Memory B cell (primary cell): ENCODE measurements at regions not wholly inside any gene's neighbourhood (a gene's known extent, or its start where the extent isn't known, plus 50 kb on each side); places are given as distances from the start of the nearest gene placed in this dataset.
A peak's percentile ranks its signal among the peaks of the same experiment; 100 is the strongest.
"Not testable (repeated sequence)": the region's sequence is repeated elsewhere in the genome, so short reads cannot be mapped to it uniquely, and the experiment has no call there.

Source experiments
- ATAC-seq: fragments of 150-1000 bp; cut with Tn5 transposase; 2 replicates; pipeline ENCODE4 v1.10.0; 2021; ENCODE audit warnings: low read depth, mild to moderate bottlenecking, moderate library complexity
- DNase-seq, 2 donors: peaks; one replicate each; pipeline ENCODE4 v3.0.0; 2022; ENCODE audit warnings: low spot score in 2 of 2
- H3K27ac Mint-ChIP-seq: one replicate; pipeline ENCODE4 v1.8.0; 2022; ENCODE audit warnings: mild to moderate bottlenecking, moderate library complexity, mixed read lengths
- H3K27me3 Mint-ChIP-seq: one replicate; pipeline ENCODE4 v1.8.0; 2022; ENCODE audit warnings: mixed read lengths
- H3K36me3 Mint-ChIP-seq: one replicate; pipeline ENCODE4 v1.8.0; 2022; ENCODE audit warnings: mild to moderate bottlenecking, mixed read lengths
- H3K4me1 Mint-ChIP-seq: one replicate; pipeline ENCODE4 v1.8.0; 2022; ENCODE audit warnings: mixed read lengths
- H3K4me3 Mint-ChIP-seq: one replicate; pipeline ENCODE4 v1.8.0; 2022; ENCODE audit warnings: mild to moderate bottlenecking, moderate library complexity, mixed read lengths
- H3K9me3 Mint-ChIP-seq: one replicate; pipeline ENCODE4 v1.8.0; 2022; ENCODE audit warnings: mixed read lengths

DNA sequence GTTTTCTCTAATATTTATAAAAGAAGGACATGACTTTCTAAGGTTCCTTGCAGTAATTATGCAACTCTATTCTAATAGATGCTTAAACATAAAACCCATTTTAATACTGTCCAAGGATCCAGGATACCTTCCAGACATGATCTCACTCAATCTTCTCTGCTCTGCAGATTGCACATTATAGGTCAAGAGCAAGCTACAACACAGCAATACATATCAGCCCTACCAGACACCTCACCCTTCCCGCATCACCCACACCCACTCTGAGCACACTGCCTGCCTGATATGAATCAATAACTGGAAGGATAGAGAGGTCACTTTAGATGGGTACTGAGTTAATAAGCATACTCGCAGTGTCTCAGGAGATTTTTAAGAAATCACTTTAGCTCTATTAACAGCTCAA is 74.0 kb upstream of the NBPF26 start:
- H3K4me3 Mint-ChIP-seq, H3K9me3 Mint-ChIP-seq, H3K27ac Mint-ChIP-seq, DNase-seq, H3K36me3 Mint-ChIP-seq, H3K27me3 Mint-ChIP-seq, H3K4me1 Mint-ChIP-seq, ATAC-seq: not testable (repeated sequence)

DNA sequence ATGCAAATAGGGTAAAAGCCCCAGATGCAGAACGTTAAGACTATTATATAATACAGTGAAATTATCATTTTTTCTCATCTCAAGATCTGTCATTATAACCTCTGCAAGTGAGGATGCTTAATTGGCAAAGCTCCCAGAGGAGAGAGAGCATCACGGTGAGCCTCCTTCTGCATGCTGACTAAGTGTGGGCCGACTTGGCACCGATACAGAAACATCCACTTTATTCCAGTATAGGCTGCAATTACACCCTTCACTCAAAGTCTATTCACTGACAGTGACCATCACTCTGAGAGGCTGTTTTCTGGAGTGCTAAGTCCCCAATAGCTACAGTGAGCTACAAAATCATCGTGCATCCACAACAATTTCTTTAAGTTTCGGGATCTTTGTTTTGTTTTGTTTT is 69.6 kb upstream of the NBPF26 start:
- not testable (repeated sequence) for DNase-seq, ATAC-seq, H3K4me3 Mint-ChIP-seq, H3K27me3 Mint-ChIP-seq, H3K36me3 Mint-ChIP-seq, H3K4me1 Mint-ChIP-seq, H3K27ac Mint-ChIP-seq, H3K9me3 Mint-ChIP-seq

DNA sequence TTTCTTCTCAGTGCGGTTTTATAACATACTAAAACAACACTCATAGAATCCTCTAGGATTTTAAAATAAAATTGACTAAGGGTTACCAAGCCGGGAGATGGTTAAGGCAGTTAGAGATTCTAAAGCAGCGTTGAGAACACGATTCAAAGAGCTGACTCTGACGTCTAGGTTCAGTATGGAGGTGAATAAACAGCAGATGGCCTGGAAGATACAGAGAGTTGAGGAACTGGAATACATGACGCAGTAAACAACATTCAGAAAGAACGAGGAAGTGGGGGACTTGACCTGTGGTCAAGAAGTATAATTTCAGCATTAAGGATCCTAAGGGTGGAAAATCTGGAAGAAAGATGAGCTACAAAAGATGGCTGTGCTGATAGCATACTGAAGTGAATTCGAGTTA is 68.4 kb upstream of the NBPF26 start:
- H3K4me1 Mint-ChIP-seq, H3K4me3 Mint-ChIP-seq, H3K27me3 Mint-ChIP-seq, H3K9me3 Mint-ChIP-seq, DNase-seq, H3K27ac Mint-ChIP-seq, H3K36me3 Mint-ChIP-seq: not testable (repeated sequence)
- ATAC-seq, result peak; percentile 53

DNA sequence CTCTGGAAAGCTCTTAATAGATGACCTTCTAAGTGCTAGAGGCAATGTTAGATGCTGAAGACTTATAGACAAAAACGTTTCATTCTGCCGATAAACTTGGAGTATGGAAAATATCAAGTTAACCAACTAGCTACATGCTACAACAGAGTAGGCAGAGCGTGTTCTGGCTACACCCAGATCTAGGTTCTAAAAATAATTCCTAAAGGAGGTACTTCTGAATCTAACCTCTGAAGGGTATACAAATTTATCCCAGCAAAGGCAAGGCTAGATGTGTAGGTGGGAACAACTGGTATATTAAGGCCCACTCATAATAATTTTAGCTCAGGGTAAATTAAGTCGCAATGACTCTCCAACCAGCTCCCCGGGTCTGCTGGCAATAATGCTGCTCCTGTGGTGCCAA is 67.6 kb upstream of the NBPF26 start:
- not testable (repeated sequence) for DNase-seq, H3K27ac Mint-ChIP-seq, H3K9me3 Mint-ChIP-seq, H3K36me3 Mint-ChIP-seq, H3K4me1 Mint-ChIP-seq, H3K4me3 Mint-ChIP-seq, ATAC-seq, H3K27me3 Mint-ChIP-seq

DNA sequence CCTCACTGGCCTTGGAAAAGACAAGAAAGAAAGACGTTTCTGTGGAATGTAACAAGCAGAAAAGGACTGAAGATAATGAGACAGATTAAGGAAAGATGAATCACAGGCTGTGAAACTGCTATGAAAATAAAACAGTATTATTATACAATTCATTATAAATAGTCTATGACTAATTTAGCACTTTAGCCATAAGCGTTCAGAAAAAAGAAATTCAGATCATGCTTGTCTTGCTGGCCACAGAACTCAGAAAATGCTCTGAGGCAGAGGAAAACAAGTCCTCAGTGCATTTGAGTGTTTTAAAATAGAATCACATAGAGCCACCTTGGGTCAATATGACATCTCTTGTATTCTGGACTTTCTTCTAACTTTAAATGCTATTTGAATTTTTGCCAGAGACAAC is 65.9 kb upstream of the NBPF26 start:
- H3K9me3 Mint-ChIP-seq, H3K4me1 Mint-ChIP-seq, H3K27ac Mint-ChIP-seq, H3K27me3 Mint-ChIP-seq, DNase-seq, ATAC-seq, H3K4me3 Mint-ChIP-seq, H3K36me3 Mint-ChIP-seq: not testable (repeated sequence)

DNA sequence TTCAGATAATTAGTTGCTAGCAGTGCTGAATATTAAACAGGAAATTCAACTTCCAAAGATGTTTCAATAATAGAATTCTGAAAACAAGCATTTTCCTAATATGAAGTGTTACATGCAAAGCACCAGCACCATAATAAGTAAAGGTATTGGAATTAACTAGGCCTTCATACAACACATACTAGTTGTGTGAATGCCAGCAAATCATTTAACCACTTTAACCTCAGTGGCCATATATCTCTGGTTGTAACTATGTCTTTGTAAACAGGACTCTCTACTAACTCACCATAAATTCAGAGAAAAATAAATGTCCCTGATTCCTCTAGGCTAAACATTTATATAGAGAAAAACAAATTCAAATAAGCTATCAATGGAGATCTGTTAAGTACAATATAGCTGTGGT is 65.1 kb upstream of the NBPF26 start:
- not testable (repeated sequence) for H3K9me3 Mint-ChIP-seq, H3K36me3 Mint-ChIP-seq, DNase-seq, ATAC-seq, H3K4me3 Mint-ChIP-seq, H3K27ac Mint-ChIP-seq, H3K27me3 Mint-ChIP-seq, H3K4me1 Mint-ChIP-seq

- H3K27ac Mint-ChIP-seq, ATAC-seq, H3K9me3 Mint-ChIP-seq, H3K4me3 Mint-ChIP-seq, DNase-seq, H3K27me3 Mint-ChIP-seq, H3K36me3 Mint-ChIP-seq, H3K4me1 Mint-ChIP-seq: not testable (repeated sequence)
Observed at GRCh38 chr1:120659133-120659532, 64.6 kb upstream of the NBPF26 start.

DNA sequence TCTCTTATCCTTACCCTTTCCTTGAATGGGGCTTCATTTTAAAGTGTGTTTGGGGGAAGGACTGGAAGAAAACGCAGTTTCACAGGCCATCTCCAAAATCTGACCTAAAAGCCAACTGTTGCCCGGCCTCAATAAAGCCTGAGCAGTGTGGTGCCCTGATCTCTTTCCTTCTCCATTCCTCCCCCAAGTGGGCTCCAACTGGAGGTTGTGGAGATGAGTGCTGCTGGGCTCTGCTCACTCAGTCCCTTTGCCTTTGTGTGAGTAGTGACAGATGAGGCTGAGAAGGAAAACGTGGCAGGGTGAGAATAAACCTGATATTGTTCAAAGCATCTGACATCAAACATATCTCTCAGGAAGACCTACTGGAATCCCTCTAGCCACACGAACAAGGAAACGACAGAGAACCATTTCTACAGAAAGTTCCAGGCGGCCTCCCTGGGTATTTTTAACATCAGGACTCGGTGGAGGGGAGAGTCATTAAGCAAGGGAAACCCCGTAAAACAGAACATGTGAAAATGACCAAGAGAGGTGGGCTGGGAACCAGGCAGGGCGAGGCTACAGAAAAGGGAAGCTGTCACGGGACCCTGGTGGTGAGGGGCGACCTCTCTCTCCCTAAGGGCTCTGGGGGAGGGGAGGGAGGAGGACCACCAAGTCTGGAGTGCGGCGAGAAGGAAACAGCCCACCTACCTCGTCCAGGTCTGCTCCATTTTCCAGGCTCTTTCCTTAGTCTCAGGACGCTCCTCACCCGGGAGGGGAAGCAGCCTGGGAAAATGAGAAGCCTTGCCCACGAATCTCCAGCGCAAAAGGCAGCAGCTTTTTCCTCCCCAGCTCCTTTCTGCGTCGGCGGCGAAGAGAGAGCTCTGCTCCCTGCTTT is 59.1 kb upstream of the NBPF26 start:
- H3K27me3 Mint-ChIP-seq, DNase-seq, H3K4me1 Mint-ChIP-seq, H3K9me3 Mint-ChIP-seq, H3K36me3 Mint-ChIP-seq, H3K27ac Mint-ChIP-seq: not testable (repeated sequence)
- peak; percentile 24 for ATAC-seq
- peak overlapping the region; percentile 84 for H3K4me3 Mint-ChIP-seq

DNA sequence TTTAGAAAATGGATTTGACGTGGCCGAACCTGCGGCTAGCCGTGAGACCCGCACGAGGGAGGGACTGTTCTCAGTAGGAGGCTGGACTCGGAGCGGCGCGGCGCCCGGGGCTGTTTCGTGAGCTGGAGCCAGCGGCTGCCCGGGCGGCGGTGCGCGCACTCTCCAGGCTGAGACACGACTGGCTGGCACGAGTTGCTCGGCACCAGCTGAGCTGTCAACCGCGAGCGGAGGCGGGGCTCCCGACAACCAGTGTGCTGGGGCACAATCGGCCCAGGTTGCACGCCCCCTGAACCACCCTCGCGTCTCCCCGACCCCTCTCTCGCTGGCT is 58.5 kb upstream of the NBPF26 start:
- H3K9me3 Mint-ChIP-seq, H3K27me3 Mint-ChIP-seq, H3K4me1 Mint-ChIP-seq, H3K36me3 Mint-ChIP-seq, H3K27ac Mint-ChIP-seq: not testable (repeated sequence)
- H3K4me3 Mint-ChIP-seq, result peak overlapping the region; percentile 84
- DNase-seq (peak in 1 of 2 donors; percentile 7), ATAC-seq (peak; percentile 99)

GRCh38 chr1:120668187-120668586 is 55.6 kb upstream of the NBPF26 start:
- not testable (repeated sequence) for ATAC-seq, H3K4me3 Mint-ChIP-seq, H3K9me3 Mint-ChIP-seq

More at GRCh38 chr1:120668187-120668586, 55.6 kb upstream of the NBPF26 start:
- not testable (repeated sequence) for DNase-seq, H3K27me3 Mint-ChIP-seq, H3K4me1 Mint-ChIP-seq, H3K27ac Mint-ChIP-seq, H3K36me3 Mint-ChIP-seq
